Heart right ventricle (tissue), 16 donors: ENCODE measurements at regions not wholly inside any gene's neighbourhood (a gene's known extent, or its start where the extent isn't known, plus 50 kb on each side); places are given as distances from the start of the nearest gene placed in this dataset.
"Not testable (repeated sequence)": the region's sequence is repeated elsewhere in the genome, so short reads cannot be mapped to it uniquely, and the experiment has no call there.

Experiments
- ATAC-seq, 8 donors: fragments of 200-7000 bp; cut with Tn5 transposase; one replicate each; pipeline ENCODE4 v1.9.1; 2020; ENCODE audit warnings: mild to moderate bottlenecking in 8 of 8, moderate library complexity in 8 of 8, moderate number of reproducible peaks in 1 of 8
- DNase-seq, 2 donors: peaks; one replicate each; pipeline ENCODE4 v3.0.0-alpha.2; 2020
- H3K27ac ChIP-seq, 10 donors: fragments of 200-600 bp; sonication (generic) in 2 of 10; one replicate each; pipeline versions ENCODE4 v1.5.0 to v1.8.0; 2020 to 2022; ENCODE audit warnings: mild to moderate bottlenecking in 3 of 10
- H3K27me3 ChIP-seq, 7 donors: fragments of 200-600 bp; one replicate each; pipeline ENCODE4 v1.8.0; 2021 to 2022; ENCODE audit warnings: mild to moderate bottlenecking in 2 of 7
- H3K36me3 ChIP-seq, 9 donors: fragments of 200-600 bp; sonication (generic) in 1 of 9; one replicate each; pipeline versions ENCODE4 v1.5.0 to v1.8.0; 2020 to 2022; ENCODE audit warnings: mild to moderate bottlenecking in 2 of 9
- H3K4me1 ChIP-seq, 9 donors: fragments of 200-600 bp; sonication (generic) in 1 of 9; one replicate each; pipeline versions ENCODE4 v1.5.0 to v1.8.0; 2020 to 2022; ENCODE audit warnings: mild to moderate bottlenecking in 4 of 9
- H3K4me3 ChIP-seq, 10 donors: fragments of 200-600 bp; sonication (generic) in 2 of 10; one replicate each; pipeline versions ENCODE4 v1.5.0 to v1.8.0; 2020 to 2022; ENCODE audit warnings: mild to moderate bottlenecking in 7 of 10, moderate library complexity in 2 of 10
- H3K9me3 ChIP-seq, 11 donors: fragments of 200-600 bp in 10 of 11; sonication (generic) in 2 of 11; one replicate each; pipeline versions ENCODE4 v1.5.0 to v1.8.0; 2013 to 2022; ENCODE audit warnings: mild to moderate bottlenecking in 2 of 11, control low read depth in 1 of 11, moderate library complexity in 1 of 11
- CTCF ChIP-seq, 9 donors: fragments of 200-600 bp; sonication (generic) in 2 of 9; IDR thresholded peaks; one replicate each; pipeline versions ENCODE4 v1.5.0 to v1.8.0; 2021 to 2022; ENCODE audit warnings: antibody characterized with exemption in 9 of 9, mild to moderate bottlenecking in 5 of 9, moderate library complexity in 1 of 9
- WGBS, 2 donors: extraction: QIAGEN DNeasy Blood & Tissue Kit; methylation state at CpG; one replicate each; pipeline ENCODE4 v1.1.7; 2013; ENCODE audit warnings: inconsistent platforms in 1 of 2; 5-methylcytosine and 5-hydroxymethylcytosine counted together
- intact Hi-C, 10 donors: fragments of 100-400 bp; cut with DNase I; formaldehyde crosslinking; loops; one replicate each; pipeline versions ENCODE4 v1.11.1 to v1.14.2; 2022
- donor health status: Arrhythmogenic right ventricular cardiomyopathy.
- donor health status: ischemic (EF 13 %, LVEDD 7.1; RV severe dilation, severe dysfunction).
- donor health status: healthy with polysubstance abuse.
- donor health status: DM: no; HTN: yes; CAD: no.
- donor health status: DM: no; HTN: no; CAD: no.
- donor health status: ischemic (EF 25% LVEDD 6.9; RV normal size, moderate dysfunction).
- donor health status: ischemic (EF 25% LVEDD 5.7; RV mildly dilated, moderate dysfunction).
- donor health status: healthy.
- donor health status: DM: yes; HTN: yes; CAD: no.
- donor health status: Ischemic cardiomyopathy.
- donor health status: ischemic (EF 35%, LVEDD 5.7; RV mildly dilated, moderate dysfunction).
- donor health status: nonischemic (EF 11% LVEDD 7.7; RV severe dilation, severe dysfunction).
- donor health status: DM: yes; HTN: yes; CAD: no.
- donor health status: PGD.
- donor health status: ischemic (EF 29% LVEDD 5.4; RV normal size, mild dysfunction).
- donor health status: nonischemic (EF 23%, LVEDD 6.1; RV moderate dilation, normal function).

DNA sequence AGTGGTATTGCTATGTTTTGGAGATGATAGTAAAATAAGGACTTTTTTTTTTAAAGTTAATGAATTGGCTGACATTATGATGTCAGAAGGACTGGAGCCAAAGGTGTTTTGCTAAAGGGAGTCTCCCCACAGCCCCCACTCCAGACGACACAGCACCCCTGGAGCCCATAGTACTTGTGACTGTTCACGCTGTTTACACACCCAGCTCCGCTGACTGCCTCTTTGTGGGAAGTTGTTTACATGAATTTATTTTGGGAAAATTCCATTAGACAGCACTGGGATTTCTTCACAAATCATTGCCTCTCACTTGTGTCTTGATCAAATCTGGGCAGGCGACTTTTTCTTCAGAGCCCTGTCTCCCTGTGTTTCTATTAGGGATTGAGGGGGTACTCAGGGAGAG is 108.6 kb downstream of the C17orf67 start:
- Histone ChIP-seq H3K4me1 (peaks cover 0 to 9% (median 0%) of the 10 kb centered on the region in 9 donors), H3K4me3 (no peak overlapping the region), H3K27ac (no peak overlapping the region), H3K27me3 (peaks cover 0 to 26% (median 3%) of the 10 kb centered on the region in 7 donors), H3K9me3 (no peaks in the 10 kb centered on the region), H3K36me3 (no peaks in the 10 kb centered on the region)
- ATAC-seq (no peak), DNase-seq (no peak)
- WGBS, 2 donors = 66 to 69% methylated on average over 4 of the region's 4 CpGs
- TF ChIP-seq CTCF (IDR thresholded peaks at IDR 0.05) = no peak
- intact Hi-C loops = no loop called here

- no peak for ATAC-seq
- 71 to 76% methylated on average over 6 of the region's 6 CpGs for WGBS, 2 donors
- intact Hi-C loops = no loop called here
- H3K27me3 ChIP-seq = peaks cover 0 to 15% (median 6%) of the 10 kb centered on the region in 7 donors
- H3K36me3 ChIP-seq = no peaks in the 10 kb centered on the region
- peaks cover 0 to 9% (median 0%) of the 10 kb centered on the region in 9 donors for H3K4me1 ChIP-seq
- no peak for DNase-seq
- no peak for TF ChIP-seq CTCF (IDR thresholded peaks at IDR 0.05)
- H3K27ac ChIP-seq = no peak overlapping the region
- no peaks in the 10 kb centered on the region for H3K9me3 ChIP-seq
- no peak overlapping the region for H3K4me3 ChIP-seq
Measured at GRCh38 chr17:56727876-56728617, 105.7 kb downstream of the C17orf67 start.

GRCh38 chr17:56731096-56731495 is 102.6 kb downstream of the C17orf67 start:
- H3K4me1 ChIP-seq, H3K36me3 ChIP-seq, DNase-seq, ATAC-seq, intact Hi-C loops, H3K4me3 ChIP-seq, H3K27ac ChIP-seq, H3K9me3 ChIP-seq: not testable (repeated sequence)
- peaks cover 0 to 15% (median 6%) of the 10 kb centered on the region in 7 donors for H3K27me3 ChIP-seq
- 87 to 88% methylated on average over 5 of the region's 5 CpGs for WGBS, 2 donors

DNA sequence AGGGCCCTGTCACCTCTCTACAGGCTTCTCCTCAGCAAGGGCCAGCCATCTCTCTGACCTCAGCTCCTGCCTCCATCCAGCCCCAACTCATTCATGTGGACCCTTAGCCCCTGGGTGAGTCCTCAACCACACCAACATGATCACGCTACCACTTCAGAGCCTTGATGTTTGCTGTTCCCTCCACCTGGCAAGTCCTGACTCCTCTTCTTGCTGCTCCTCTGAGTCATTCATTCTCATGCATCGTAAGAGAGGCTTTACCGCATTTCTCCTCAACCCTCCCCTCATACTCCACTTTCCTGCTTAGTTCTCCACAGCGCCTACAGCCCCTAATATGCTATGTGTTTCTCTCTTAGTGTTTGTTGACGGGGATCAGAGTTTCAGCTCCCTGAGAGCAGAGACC is 99.9 kb downstream of the C17orf67 start:
- H3K27me3 ChIP-seq = peaks cover 0 to 10% (median 0%) of the 10 kb centered on the region in 7 donors
- ATAC-seq = no peak
- no peaks in the 10 kb centered on the region for H3K36me3 ChIP-seq
- no peaks in the 10 kb centered on the region for H3K4me1 ChIP-seq
- 94 to 100% methylated on average over 5 of the region's 5 CpGs for WGBS, 2 donors
- DNase-seq = no peak
- H3K4me3 ChIP-seq = no peak overlapping the region
- no peak overlapping the region for H3K27ac ChIP-seq
- H3K9me3 ChIP-seq = no peaks in the 10 kb centered on the region
- TF ChIP-seq CTCF (IDR thresholded peaks at IDR 0.05) = no peak
- intact Hi-C loops = no loop called here

- WGBS, 2 donors = 93 to 95% methylated on average over 6 of the region's 6 CpGs
- intact Hi-C loops = no loop called here
- Histone ChIP-seq H3K9me3 (no peaks in the 10 kb centered on the region), H3K36me3 (no peaks in the 10 kb centered on the region), H3K27me3 (peaks cover 0 to 11% (median 3%) of the 10 kb centered on the region in 7 donors), H3K4me3 (no peak overlapping the region), H3K27ac (no peak overlapping the region), H3K4me1 (no peaks in the 10 kb centered on the region)
- TF ChIP-seq CTCF (IDR thresholded peaks at IDR 0.05) = no peak
- no peak for DNase-seq
- no peak for ATAC-seq
Measured at GRCh38 chr17:56735842-56736241, 97.9 kb downstream of the C17orf67 start.
